Limb (tissue), 2 donors: ENCODE measurements at regions not wholly inside any gene's neighbourhood (a gene's known extent, or its start where the extent isn't known, plus 50 kb on each side); places are given as distances from the start of the nearest gene placed in this dataset.
"Not testable (repeated sequence)": the region's sequence is repeated elsewhere in the genome, so short reads cannot be mapped to it uniquely, and the experiment has no call there.

ENCODE experiments used
- DNase-seq, 2 donors: peaks; one replicate each; pipeline ENCODE4 v3.0.0-alpha.2; 2016; ENCODE audit errors: extremely low spot score in 2 of 2

DNA sequence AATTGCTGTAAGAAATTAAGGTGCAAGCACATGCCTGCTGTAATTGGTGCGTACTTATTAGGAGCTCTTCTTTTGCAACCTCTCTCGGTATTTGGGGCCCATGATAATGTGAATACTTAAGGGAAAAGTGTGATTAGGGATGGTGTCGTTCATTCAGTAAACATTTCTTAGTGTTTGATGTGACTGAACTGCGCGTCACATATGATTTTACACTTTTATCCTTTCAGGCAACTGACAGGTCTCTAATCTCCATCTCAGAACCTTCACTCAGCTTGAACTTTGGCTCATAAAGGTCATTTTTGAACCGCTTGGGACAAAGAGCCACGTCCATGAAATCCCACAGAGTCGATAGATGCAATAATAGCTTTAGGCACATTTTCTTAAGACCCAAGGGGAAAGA is 612.1 kb upstream of the PITX2 start:
- DNase-seq: no peak

DNA sequence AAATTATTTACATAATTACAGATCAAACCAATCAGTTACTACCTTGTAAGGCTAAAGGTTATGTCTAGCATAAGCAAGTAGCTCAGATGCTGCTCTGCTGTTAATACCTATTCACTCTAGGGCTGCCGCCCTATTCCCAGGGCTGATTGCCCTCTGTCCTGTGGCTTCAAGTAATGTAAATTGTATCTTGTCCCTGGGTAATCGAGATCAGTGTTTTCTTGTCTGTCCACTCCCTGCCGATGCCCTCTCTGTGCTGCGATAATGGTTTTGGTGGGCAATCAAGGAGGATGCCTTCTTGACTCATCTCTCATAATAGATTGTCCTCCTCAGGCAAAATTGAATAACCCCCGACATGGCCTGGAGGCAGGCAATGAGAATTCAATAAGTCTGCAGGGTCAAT is 641.0 kb upstream of the PITX2 start:
- no peak for DNase-seq

GRCh38 chr4:111266937-111267336 is 644.1 kb upstream of the PITX2 start:
- no peak for DNase-seq

DNA sequence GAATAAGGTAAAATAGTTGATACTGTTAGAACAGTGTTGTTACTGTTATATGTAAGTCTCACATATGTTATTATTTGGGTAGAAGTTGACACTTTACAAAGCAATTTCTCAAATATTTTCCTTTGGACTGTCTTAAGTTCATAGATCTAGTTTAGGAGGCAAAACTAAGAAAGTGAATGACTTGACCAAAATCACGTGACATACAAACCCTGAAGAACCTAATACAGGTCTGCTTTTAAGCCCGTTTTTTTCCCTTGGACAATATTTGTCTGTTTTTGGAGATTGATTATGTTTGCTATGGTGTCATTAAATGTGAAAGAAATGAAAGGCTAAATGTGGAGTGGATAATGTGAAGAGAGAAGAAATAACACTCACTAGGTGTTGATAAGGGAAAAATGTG is 644.9 kb upstream of the PITX2 start:
- DNase-seq: no peak

DNA sequence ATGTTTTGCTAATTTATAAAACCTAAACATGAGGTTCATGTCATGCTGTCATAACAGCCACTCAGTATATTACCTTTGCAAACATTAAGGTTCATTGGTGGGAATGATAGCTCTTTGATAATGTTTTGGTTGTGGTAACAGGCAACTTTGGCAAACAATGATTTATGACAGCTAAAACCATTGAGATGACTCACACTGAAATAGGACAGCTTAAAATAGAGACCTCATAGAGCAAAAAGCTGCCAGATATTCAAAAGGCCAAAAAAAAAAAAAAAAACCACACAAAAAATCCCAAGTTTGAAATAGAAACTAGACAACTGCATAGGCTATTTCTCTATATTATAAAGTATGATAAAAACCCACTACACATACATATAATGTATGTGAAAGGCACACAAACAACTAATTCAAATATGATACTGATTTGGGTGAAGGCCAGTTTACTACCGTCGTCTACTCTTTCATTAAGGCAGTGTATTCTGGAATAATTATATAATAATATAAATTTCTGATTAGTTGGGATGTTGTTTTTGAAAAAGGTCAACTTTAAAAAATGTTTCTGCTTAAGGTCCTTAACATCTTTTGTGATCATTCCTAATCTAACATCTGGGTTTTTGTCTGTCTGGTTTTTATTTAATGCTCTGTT is 646.0 kb upstream of the PITX2 start:
- DNase-seq: no peak

- no peak for DNase-seq
These were observed 646.6 kb upstream of the PITX2 start for GRCh38 chr4:111269439-111269838.

DNA sequence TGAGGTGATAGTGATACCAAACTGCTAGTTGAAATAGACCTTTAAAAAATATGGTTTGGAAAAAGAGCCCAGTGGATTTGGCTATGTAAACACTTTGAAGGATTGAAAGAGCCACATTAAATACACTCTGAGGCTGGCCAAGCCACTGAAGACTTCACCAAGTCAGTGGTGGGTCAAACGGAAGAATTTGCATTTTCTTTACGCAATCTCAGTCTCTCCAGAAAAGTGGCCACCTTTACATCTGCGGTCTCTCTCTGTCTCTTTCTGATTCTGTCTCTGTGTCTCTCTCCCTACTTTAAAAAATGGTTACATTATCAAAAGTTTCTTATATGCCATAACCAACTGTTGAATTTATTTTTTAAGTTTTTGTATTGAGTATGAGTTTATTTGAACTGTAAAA is 651.2 kb upstream of the PITX2 start:
- no peak for DNase-seq

DNA sequence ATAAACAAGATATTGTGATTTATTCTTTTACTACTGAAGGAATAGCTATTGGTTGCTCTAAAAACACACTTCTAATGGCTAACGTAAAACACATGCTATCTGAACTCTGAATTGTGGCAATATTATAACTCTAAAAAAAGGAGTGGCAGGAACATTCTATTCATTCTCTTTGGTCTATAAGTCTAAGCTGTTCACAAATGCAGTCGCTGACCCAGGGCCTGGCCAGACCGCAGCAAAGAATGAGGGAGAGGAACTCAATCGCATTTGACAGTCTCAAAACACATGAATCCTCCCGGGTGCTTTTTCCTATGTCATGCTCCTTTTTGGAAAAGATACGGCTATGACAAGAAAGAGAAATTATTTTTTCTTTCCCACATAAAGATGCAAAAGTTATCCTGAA is 651.6 kb upstream of the PITX2 start:
- DNase-seq: no peak

GRCh38 chr4:111281219-111281618 is 658.3 kb upstream of the PITX2 start:
- no peak for DNase-seq

GRCh38 chr4:111282035-111282434 is 659.2 kb upstream of the PITX2 start:
- no peak for DNase-seq

DNA sequence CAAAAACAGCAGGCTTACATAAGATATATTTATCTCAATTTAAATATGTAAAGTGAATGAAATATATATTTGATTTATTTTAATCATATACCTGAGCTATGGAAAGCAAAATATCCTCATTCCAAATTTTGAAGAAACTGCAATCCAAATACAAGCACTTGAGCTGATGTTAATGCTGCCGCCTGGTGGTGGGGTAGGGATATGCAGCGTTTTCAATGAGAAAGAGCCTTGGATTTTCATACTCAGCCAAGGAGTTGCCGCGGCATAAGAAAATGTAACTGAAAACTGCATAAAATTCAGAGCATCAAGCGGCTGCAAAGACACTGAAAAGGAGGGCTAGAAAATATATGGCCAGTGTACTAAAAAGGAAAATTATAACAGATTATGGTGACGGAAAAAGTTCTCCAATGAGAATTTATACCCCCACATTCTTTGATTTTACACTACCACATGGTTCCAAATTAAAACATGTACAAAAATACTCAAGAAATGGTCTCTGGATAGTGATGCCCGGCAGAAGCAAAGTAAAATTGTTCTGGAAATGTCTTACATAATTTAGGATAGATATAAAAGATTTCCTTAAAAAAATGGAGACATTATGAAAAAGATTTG is 660.3 kb upstream of the PITX2 start:
- DNase-seq: peak in 1 of 2 donors; percentile 38

DNA sequence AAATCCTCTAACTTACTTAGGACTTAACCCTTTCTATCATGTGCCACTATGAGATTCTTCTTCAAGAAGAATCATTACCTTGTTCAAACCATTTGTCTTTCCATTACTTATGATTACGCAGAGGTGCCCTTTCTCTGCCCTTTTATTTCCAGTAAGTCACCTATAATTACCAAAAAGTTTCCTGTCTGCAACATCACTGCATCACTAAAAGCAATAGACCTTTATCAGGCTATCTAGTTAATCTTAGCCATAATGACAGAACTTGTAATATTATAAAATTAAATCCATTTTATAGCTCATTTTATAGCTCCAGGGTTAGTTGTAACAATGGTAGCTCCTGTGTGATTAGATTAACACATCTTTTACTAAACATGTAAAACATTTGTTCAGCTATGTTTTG is 673.6 kb upstream of the PITX2 start:
- no peak for DNase-seq

GRCh38 chr4:111303806-111304205 is 680.9 kb upstream of the PITX2 start:
- no peak for DNase-seq

- no peak for DNase-seq
These were observed 700.6 kb upstream of the PITX2 start for GRCh38 chr4:111323496-111323895.

DNA sequence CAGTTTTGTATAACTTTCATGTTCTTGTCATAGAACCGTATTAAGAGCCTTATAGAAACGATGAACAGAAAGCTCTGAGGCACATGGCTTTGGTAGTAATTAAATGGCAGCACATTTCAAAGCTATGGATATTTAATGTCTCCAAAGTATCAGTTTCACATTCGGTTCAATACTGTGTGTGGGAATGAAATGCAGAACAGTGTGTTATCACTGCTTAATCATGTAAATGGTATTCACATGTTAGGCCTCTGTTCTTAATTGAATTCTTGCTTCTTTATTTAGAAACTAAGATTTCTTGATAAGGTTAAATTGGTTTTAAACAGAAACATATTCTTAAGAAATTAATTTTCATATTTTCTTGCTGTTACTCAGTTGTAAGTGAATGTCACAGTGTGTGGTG is 701.0 kb upstream of the PITX2 start:
- no peak for DNase-seq

- no peak for DNase-seq
These were observed 703.6 kb upstream of the PITX2 start for GRCh38 chr4:111326450-111326849.

GRCh38 chr4:111330786-111331185 is 707.9 kb upstream of the PITX2 start:
- peak in 1 of 2 donors; percentile 9 for DNase-seq

DNA sequence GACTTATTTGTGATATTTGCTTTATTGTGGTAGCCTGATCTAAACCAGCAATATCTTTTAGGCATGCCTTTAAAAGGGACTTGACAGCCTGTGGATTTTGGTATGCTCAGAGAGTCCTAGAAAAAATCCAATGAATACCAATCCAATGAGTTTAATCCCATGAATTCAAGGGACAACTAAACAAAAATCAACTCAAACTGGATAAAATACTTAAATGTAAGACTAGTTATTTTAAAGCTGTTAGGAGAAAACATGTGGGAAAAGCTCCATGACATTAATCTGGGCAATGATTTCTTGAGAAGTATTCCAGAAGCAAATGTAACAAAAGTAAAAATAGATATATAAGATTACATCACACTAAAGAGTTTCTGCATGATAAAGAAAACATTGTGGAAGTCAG is 711.5 kb upstream of the PITX2 start:
- DNase-seq: no peak

DNA sequence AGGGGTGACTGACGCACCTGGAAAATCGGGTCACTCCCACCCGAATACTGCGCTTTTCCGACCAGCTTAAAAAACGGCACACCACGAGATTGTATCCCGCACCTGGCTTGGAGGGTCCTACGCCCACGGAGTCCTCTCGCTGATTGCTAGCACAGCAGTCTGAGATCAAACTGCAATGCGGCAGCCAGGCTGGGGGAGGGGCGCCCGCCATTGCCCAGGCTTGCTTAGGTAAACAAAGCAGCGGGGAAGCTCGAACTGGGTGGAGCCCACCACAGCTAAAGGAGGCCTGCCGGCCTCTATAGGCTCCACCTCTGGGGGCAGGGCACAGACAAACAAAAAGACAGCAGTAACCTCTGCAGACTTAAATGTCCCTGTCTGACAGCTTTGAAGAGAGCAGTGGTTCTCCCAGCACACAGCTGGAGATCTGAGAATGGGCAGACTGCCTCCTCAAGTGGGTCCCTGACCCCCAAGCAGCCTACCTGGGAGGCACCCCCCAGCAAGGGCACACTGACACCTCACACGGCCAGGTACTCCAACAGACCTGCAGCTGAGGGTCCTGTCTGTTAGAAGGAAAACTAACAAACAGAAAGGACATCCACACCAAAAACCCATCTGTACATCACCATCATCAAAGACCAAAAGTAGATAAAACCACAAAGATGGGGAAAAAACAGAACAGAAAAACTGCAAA is 714.5 kb upstream of the PITX2 start:
- not testable (repeated sequence) for DNase-seq

- no peak for DNase-seq
These were observed 736.7 kb upstream of the PITX2 start for GRCh38 chr4:111359602-111360001.

GRCh38 chr4:111360906-111361305 is 738.0 kb upstream of the PITX2 start:
- DNase-seq: no peak

GRCh38 chr4:111362941-111363361 is 740.1 kb upstream of the PITX2 start:
- DNase-seq: peak in 1 of 2 donors; percentile 41

DNA sequence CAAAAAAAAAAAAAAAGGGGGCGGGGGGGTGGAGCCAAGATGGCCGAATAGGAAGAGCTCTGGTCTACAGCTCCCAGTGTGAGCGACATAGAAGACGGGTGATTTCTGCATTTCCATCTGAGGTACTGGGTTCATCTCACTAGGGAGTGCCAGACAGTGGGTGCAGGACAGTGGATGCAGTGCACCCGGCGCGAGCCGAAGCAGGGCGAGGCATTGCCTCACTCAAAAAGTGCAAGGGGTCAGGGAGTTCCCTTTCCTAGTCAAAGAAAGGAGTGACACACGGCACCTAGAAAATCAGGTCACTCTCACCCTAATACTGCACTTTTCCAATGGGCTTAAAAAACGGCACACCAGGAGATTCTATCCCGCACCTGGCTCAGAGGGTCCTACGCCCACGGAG is 755.0 kb upstream of the PITX2 start:
- not testable (repeated sequence) for DNase-seq
